ENCODE measurements at regions not wholly inside any gene's neighbourhood (a gene's known extent, or its start where the extent isn't known, plus 50 kb on each side); places are given as distances from the start of the nearest gene placed in this dataset.

- no peak for ATAC-seq
- H3K4me3 ChIP-seq, result no peak overlapping the region
- no peaks in the 10 kb centered on the region for H3K9me3 ChIP-seq
- intact Hi-C loops (cut with DNase I; ENCODE audit: low total_unique reads) (no loop called here), in situ Hi-C loops (cut with MboI; ENCODE audit: low sequenced_read_pairs in 4 of 4) (no loop called here)
- H3K27ac ChIP-seq, result no peak overlapping the region
- H3K27me3 ChIP-seq, result no peaks in the 10 kb centered on the region
- no peak for DNase-seq
- H3K4me1 ChIP-seq, result no peaks in the 10 kb centered on the region
- TF ChIP-seq POLR2A (IDR thresholded peaks at IDR 0.05) (no peak), CTCF (IDR thresholded peaks at IDR 0.05 in 4 of 5, conservative IDR thresholded peaks at IDR 0.05 in 1 of 5) (no peak)
- H3K36me3 ChIP-seq, result no peaks in the 10 kb centered on the region
Observed at GRCh38 chr7:79507131-79507530, 53.7 kb upstream of the MAGI2 start.

DNA sequence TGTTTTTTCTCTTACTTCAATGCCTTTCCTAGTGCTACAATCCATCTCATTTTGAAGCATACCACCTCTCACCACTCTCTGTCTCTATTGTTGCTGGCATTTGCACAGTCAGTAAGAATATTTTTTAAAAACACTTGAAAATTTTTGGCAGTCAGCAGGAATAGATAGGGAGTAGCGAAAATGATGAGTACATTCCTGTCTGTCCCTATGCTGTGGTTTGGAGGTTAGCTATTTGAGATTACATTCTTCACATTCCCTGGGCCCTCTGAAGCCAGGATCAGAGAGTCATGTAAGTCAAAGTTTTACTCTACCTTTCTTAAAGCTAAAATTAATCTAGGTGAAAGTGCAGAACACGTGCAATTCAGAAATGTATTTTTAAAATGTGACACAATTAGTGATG is 53.0 kb upstream of the MAGI2 start:
- no peak for ATAC-seq
- no peak overlapping the region for H3K27ac ChIP-seq
- TF ChIP-seq POLR2A (IDR thresholded peaks at IDR 0.05) (no peak), CTCF (IDR thresholded peaks at IDR 0.05 in 4 of 5, conservative IDR thresholded peaks at IDR 0.05 in 1 of 5) (no peak)

DNA sequence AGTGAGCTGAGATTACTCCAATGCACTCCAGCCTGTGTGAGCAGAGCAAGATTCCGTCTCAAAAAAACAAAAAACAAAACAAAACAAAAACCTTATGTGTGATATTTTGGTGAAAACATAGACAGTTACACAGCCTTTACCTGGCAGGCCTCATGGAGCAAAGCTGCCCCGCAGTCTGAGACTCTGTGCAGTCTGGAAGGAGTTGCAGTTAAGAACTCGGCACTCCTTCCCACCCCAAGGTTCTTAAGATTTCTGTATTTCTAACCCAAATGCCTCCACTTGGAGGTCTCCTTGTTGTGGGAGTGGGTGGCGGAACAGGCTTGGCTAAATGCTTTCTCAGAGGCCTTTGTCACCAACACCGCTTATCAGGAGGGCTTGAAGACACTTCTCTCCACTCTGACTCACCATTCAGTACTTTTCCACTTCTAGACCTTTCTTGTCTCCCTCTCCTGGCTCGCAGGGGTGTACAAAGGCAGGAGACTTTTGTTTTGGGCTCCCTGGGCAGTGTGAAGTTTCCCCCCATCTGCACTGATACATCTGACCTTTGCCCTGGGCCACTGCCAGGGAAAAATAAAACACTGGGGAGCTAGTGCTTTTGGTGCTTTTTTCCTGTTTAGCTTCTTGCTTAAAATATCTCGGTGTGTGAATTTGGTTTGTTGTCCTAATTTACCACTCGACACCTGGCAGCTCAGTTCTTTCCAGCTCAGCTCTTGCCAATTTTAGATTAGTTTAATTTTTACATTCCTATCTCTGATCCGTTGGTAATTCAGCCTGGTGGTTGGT is 51.3 kb upstream of the MAGI2 start:
- no peak for ATAC-seq
- in situ Hi-C loops (cut with MboI; ENCODE audit: low sequenced_read_pairs in 4 of 4), result no loop called here
- no peak overlapping the region for H3K27ac ChIP-seq

More for the DNA sequence above, 53.0 kb upstream of the MAGI2 start:
- DNase-seq, result no peak
- Histone ChIP-seq H3K4me1 (no peaks in the 10 kb centered on the region), H3K4me3 (no peak overlapping the region), H3K9me3 (no peaks in the 10 kb centered on the region), H3K27me3 (no peaks in the 10 kb centered on the region), H3K36me3 (no peaks in the 10 kb centered on the region)
- intact Hi-C loops (cut with DNase I; ENCODE audit: low total_unique reads), result no loop called here
- in situ Hi-C loops (cut with MboI; ENCODE audit: low sequenced_read_pairs in 4 of 4), result no loop called here

More for the DNA sequence above, 51.3 kb upstream of the MAGI2 start:
- TF ChIP-seq CTCF (IDR thresholded peaks at IDR 0.05 in 4 of 5, conservative IDR thresholded peaks at IDR 0.05 in 1 of 5) (no peak), POLR2A (IDR thresholded peaks at IDR 0.05) (no peak)
- intact Hi-C loops (cut with DNase I; ENCODE audit: low total_unique reads), result no loop called here
- Histone ChIP-seq H3K4me1 (no peaks in the 10 kb centered on the region), H3K36me3 (no peaks in the 10 kb centered on the region), H3K4me3 (no peak overlapping the region), H3K9me3 (no peaks in the 10 kb centered on the region), H3K27me3 (no peaks in the 10 kb centered on the region)
- DNase-seq, result no peak

Measured in gastrocnemius medialis (tissue), 4 donors.